Adrenal gland (tissue), 9 donors: ENCODE measurements at regions not wholly inside any gene's neighbourhood (a gene's known extent, or its start where the extent isn't known, plus 50 kb on each side); places are given as distances from the start of the nearest gene placed in this dataset.

ENCODE experiments used
- DNase-seq, 7 donors: peaks; one replicate each; pipeline ENCODE4 v3.0.0-alpha.2; 2019 to 2020
- H3K27ac ChIP-seq, 5 donors: fragments of 200-600 bp; sonication (generic) in 4 of 5; 1 replicate in 3 of 5; 2 replicates in 2 of 5; pipeline versions ENCODE4 v1.5.1 to v1.8.0; 2016 to 2020; ENCODE audit warnings: mild to moderate bottlenecking in 1 of 5
- H3K27me3 ChIP-seq: fragments of 200-600 bp; 2 replicates; pipeline ENCODE4 v1.8.0; 2021
- H3K36me3 ChIP-seq, 2 donors: fragments of 200-600 bp; replicated peaks in 1 of 2; 1 replicate in 1 of 2; 2 replicates in 1 of 2; pipeline versions ENCODE4 v1.5.1 to v1.8.0; 2018 to 2022
- H3K4me1 ChIP-seq, 2 donors: fragments of 200-600 bp; replicated peaks in 1 of 2; 1 replicate in 1 of 2; 2 replicates in 1 of 2; pipeline versions ENCODE4 v1.5.1 to v1.8.0; 2018 to 2021
- H3K4me3 ChIP-seq, 4 donors: fragments of 200-600 bp; sonication (generic) in 3 of 4; one replicate each; pipeline ENCODE4 v1.5.1; 2016 to 2018
- H3K9me3 ChIP-seq, 3 donors: fragments of 200-600 bp; sonication (generic) in 1 of 3; replicated peaks in 1 of 3; 1 replicate in 2 of 3; 2 replicates in 1 of 3; pipeline versions ENCODE4 v1.5.1 to v1.8.0; 2016 to 2021
- POLR2A ChIP-seq, 2 donors: fragments of 450-650 bp; IDR thresholded peaks; one replicate each; pipeline ENCODE4 v1.6.1; 2017; ENCODE audit warnings: antibody characterized with exemption in 2 of 2, mild to moderate bottlenecking in 2 of 2, moderate library complexity in 1 of 2
- WGBS, 4 donors: extraction: QIAGEN DNeasy Blood & Tissue Kit in 2 of 4; methylation state at CpG; one replicate each; pipeline versions ENCODE4 v1.1.5 to v1.1.7; 2013 to 2017; 5-methylcytosine and 5-hydroxymethylcytosine counted together
- intact Hi-C, 2 donors: fragments of 100-400 bp; cut with DNase I; formaldehyde crosslinking; loops; one replicate each; pipeline versions ENCODE4 v1.14.1 to v1.15.0; 2022 to 2023
- TF ChIP-seq, protein P1 (sequence below), 6 experiments: fragments of 450-650 bp in 4 of 6; fragments of 200-600 bp in 2 of 6; sonication (generic) in 1 of 6; IDR thresholded peaks; 1 replicate in 5 of 6; 2 replicates in 1 of 6; pipeline versions ENCODE4 v1.5.1 to v1.8.0; 2016 to 2021; ENCODE audit warnings: antibody characterized with exemption in 6 of 6, mild to moderate bottlenecking in 2 of 6, moderate library complexity in 1 of 6
- donor health status: healthy with polysubstance abuse.
- donor health status: Bipolar disorder and iron deficiency.
- donor health status: DM: yes; HTN: yes; CAD: no.
- donor health status: DM: no; HTN: no; CAD: no.
- donor health status: DM: no; HTN: no; CAD: no.

DNA sequence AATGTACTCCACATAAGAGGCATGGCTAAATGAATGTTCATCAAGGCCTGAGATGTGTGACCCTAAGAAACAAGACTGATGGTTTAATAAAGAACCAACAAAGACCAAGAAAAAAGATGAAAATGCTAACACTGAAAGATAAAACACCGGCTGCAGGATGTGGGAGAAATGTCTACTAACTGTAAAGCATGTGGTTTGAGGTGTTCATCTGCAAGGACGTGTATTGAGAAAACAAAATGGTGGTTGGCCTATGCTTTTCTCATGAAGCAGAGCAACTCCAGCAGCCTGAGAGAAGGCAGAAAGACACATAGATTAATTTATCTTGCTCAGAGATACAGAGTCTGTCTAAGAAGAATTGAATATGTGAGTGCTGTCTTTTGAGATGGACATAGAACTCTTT is 109.3 kb downstream of the KDR start:
- Histone ChIP-seq H3K27me3 (no peaks in the 10 kb centered on the region), H3K4me1 (no peaks in the 10 kb centered on the region), H3K27ac (no peak overlapping the region), H3K36me3 (no peaks in the 10 kb centered on the region), H3K4me3 (no peak overlapping the region), H3K9me3 (no peaks in the 10 kb centered on the region)
- DNase-seq, result no peak
- 66 to 72% (median 70%) methylated on average over 2 of the region's 2 CpGs for WGBS, 4 donors
- no peak for TF ChIP-seq POLR2A (IDR thresholded peaks at IDR 0.05)
- TF ChIP-seq, protein P1, sequence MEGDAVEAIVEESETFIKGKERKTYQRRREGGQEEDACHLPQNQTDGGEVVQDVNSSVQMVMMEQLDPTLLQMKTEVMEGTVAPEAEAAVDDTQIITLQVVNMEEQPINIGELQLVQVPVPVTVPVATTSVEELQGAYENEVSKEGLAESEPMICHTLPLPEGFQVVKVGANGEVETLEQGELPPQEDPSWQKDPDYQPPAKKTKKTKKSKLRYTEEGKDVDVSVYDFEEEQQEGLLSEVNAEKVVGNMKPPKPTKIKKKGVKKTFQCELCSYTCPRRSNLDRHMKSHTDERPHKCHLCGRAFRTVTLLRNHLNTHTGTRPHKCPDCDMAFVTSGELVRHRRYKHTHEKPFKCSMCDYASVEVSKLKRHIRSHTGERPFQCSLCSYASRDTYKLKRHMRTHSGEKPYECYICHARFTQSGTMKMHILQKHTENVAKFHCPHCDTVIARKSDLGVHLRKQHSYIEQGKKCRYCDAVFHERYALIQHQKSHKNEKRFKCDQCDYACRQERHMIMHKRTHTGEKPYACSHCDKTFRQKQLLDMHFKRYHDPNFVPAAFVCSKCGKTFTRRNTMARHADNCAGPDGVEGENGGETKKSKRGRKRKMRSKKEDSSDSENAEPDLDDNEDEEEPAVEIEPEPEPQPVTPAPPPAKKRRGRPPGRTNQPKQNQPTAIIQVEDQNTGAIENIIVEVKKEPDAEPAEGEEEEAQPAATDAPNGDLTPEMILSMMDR (IDR thresholded peaks at IDR 0.05), result no peak
- intact Hi-C loops, result no loop called here

DNA sequence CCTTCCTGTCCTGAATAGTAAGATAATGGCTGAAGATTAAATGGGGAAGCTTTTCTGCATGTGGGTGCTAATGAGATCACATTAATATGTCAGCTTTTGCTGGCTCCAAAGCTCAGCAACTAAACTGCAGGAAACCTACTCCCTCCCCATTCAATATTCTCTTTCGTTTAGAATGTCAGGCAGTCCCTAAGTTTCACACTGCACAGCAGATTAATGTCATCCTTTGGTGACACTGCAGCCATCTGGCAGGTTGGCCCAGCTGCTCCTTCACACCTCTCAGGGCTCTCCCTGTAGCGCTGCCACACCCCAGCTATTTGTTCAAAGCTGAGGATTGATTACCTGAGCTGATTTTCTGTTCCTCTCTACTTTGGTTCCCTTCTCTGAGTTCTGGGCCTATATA is 110.5 kb downstream of the KDR start:
- Histone ChIP-seq H3K27me3 (no peaks in the 10 kb centered on the region), H3K36me3 (no peaks in the 10 kb centered on the region), H3K27ac (no peak overlapping the region), H3K4me3 (no peak overlapping the region), H3K9me3 (no peaks in the 10 kb centered on the region), H3K4me1 (no peaks in the 10 kb centered on the region)
- WGBS, 4 donors, result 47 to 69% (median 54%) methylated on average over 2 of the region's 2 CpGs
- no peak for DNase-seq
- TF ChIP-seq POLR2A (IDR thresholded peaks at IDR 0.05), result no peak
- TF ChIP-seq, protein P1 (IDR thresholded peaks at IDR 0.05), result no peak
- intact Hi-C loops, result no loop called here

DNA sequence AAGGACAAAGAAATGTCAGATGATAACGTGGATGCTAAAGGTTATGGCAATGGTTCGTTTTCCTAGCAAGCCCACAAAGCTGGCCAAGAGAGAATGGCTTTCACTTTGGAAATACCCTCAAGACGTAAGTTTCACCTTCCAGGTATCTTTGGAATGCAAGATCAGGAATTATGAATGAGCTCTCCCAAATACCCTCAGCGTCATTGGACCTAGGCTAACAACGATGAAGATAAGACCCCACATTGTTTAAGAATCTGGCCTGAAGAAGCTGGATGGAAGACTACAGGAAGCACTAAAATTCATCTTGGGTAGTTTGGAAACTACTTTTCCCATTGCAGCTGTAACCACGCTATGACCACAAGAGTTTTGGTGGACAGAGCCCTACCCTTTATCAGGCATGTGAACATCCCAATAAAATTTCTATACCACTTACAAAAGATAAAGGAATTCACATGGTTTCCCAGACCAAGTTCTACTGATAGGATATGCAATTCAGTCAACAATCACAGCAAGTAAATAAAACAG is 111.9 kb downstream of the KDR start:
- 67 to 84% (median 75%) methylated on average over 6 of the region's 6 CpGs for WGBS, 4 donors

DNA sequence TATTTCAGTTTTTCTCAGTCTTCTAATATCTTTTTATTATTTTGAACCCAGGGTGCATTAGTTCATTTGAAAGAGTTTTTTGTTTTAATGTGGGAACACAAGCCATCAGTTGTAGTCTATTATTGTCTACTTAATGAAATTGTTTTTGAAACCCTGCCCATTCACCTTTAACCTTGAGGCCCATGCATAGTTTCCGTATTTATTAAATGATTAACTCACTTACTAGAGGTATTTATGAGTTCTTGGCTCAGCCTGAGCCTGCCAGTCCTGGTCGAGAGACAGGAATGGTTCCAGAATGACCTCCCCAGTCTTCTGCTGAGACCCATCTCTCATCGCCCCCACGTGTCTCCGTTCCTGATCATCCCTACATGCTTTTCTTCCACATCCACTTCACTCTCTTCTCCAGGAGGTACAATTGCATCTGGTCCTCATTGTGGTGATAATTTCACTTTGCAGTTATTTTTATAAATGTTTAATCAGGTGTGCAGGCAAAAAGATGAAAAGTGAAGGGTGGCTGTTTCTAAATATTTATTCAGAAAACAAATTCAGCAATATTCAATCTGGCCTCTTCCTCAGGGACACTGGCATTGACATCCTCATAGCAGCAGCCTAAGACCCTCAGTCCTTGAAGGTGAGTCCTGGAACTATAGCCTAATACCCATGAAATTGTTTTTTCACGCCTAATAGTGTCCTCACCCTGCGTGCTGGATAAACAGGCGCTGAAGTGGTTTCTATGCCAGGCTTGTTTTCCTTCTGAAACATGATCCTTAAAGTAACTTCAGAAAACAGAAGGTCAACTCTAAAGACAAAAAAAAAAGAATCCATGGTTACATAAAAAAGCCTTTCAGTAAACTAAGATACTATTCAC is 112.8 kb downstream of the KDR start:
- no peaks in the 10 kb centered on the region for H3K27me3 ChIP-seq
- DNase-seq, result no peak
- no peak overlapping the region for H3K4me3 ChIP-seq
- intact Hi-C loops, result no loop called here
- 60 to 67% (median 64%) methylated on average over 8 of the region's 8 CpGs for WGBS, 4 donors
- no peaks in the 10 kb centered on the region for H3K36me3 ChIP-seq
- no peak for TF ChIP-seq POLR2A (IDR thresholded peaks at IDR 0.05)
- TF ChIP-seq, protein P1 (IDR thresholded peaks at IDR 0.05), result no peak
- no peaks in the 10 kb centered on the region for H3K4me1 ChIP-seq
- no peak overlapping the region for H3K27ac ChIP-seq
- H3K9me3 ChIP-seq, result no peaks in the 10 kb centered on the region

More for the DNA sequence above, 111.9 kb downstream of the KDR start:
- H3K36me3 ChIP-seq, result no peaks in the 10 kb centered on the region
- H3K27ac ChIP-seq, result no peak overlapping the region
- no peaks in the 10 kb centered on the region for H3K27me3 ChIP-seq
- no peak for DNase-seq
- H3K4me1 ChIP-seq, result no peaks in the 10 kb centered on the region
- H3K4me3 ChIP-seq, result no peak overlapping the region
- H3K9me3 ChIP-seq, result no peaks in the 10 kb centered on the region
- intact Hi-C loops, result no loop called here
- TF ChIP-seq POLR2A (IDR thresholded peaks at IDR 0.05), result no peak
- TF ChIP-seq, protein P1 (IDR thresholded peaks at IDR 0.05), result no peak
